K562 (cell line): ENCODE measurements at regions not wholly inside any gene's neighbourhood (a gene's known extent, or its start where the extent isn't known, plus 50 kb on each side); places are given as distances from the start of the nearest gene placed in this dataset.

Experiments used
- ATAC-seq: fragments of 200-7000 bp; cut with Tn5 transposase; 3 replicates; pipeline ENCODE4 v1.9.1; 2020; ENCODE audit warnings: moderate library complexity
- BruUV-seq: library from RNA; stranded (reverse); fragments of 400-500 nt; replicated peaks from 2 replicates; lab custom pipeline; 2021; lab: Mats Ljungman, UMichigan
- CTCF ChIA-PET: fragments of 300-600 bp; formaldehyde crosslinking; extraction: SDS; loops from one replicate; lab custom pipeline; 2021; ENCODE audit warnings: low intra/inter-chr PET ratio; lab: Yijun Ruan, JAX
- POLR2A ChIA-PET: fragments of 300-600, 350-650 bp; sonication (Branson Sonifier 250); formaldehyde crosslinking; extraction: SDS; loops from one replicate; lab custom pipeline; 2021; ENCODE audit warnings: antibody characterized with exemption, inconsistent platforms; lab: Yijun Ruan, JAX
- DNase-seq, 4 experiments: peaks; one replicate each; pipeline versions ENCODE4 v3.0.0 to v3.0.0-alpha.2; 2011 to 2018; ENCODE audit warnings: low spot score in 3 of 4, mixed read lengths in 3 of 4; ENCODE audit errors: extremely low read depth in 1 of 4
- FAIRE-seq: peaks from 2 replicates; lab custom pipeline; 2011; peaks lifted over from hg19 to GRCh38; lab: Jason Lieb, UNC
- H2AFZ ChIP-seq: 2 replicates; pipeline ENCODE4 v1.6.0; 2011; ENCODE audit warnings: low read depth, low read length, control low read depth, inconsistent platforms
- H3K27ac ChIP-seq: fragments of 200-600 bp; 3 replicates; pipeline ENCODE4 v1.8.0; 2011; ENCODE audit warnings: low read depth, mild to moderate bottlenecking, control low read depth, inconsistent platforms, low read length, moderate library complexity, mixed read lengths; ENCODE audit errors: extremely low read depth
- H3K27me3 ChIP-seq, 2 experiments: fragments of 300-600 bp in 1 of 2; 2 replicates in 1 of 2; 3 replicates in 1 of 2; pipeline versions ENCODE4 v1.6.0 to v1.8.0; 2011; ENCODE audit warnings: inconsistent platforms in 2 of 2, low read length in 2 of 2, mild to moderate bottlenecking in 1 of 2, mixed read lengths in 1 of 2, moderate library complexity in 1 of 2; ENCODE audit not compliant: control insufficient read depth in 2 of 2, insufficient read depth in 2 of 2
- H3K36me3 ChIP-seq: fragments of 300-600 bp; 3 replicates; pipeline ENCODE4 v1.8.0; 2011; ENCODE audit warnings: mild to moderate bottlenecking, low read length, inconsistent platforms; ENCODE audit not compliant: control insufficient read depth, insufficient read depth
- H3K4me1 ChIP-seq, 2 experiments: fragments of 200-600 bp in 1 of 2; replicated peaks in 1 of 2; 2 replicates in 1 of 2; 3 replicates in 1 of 2; pipeline versions ENCODE4 v1.5.1 to v1.8.0; 2011; ENCODE audit warnings: inconsistent platforms in 2 of 2, low read length in 2 of 2, mild to moderate bottlenecking in 1 of 2, mixed read lengths in 1 of 2, moderate library complexity in 1 of 2; ENCODE audit not compliant: control insufficient read depth in 2 of 2, insufficient read depth in 2 of 2
- H3K4me2 ChIP-seq: 2 replicates; pipeline ENCODE4 v1.6.1; 2011; ENCODE audit warnings: low read length, control low read depth, inconsistent platforms, mixed read lengths; ENCODE audit not compliant: insufficient read depth
- H3K4me3 ChIP-seq: fragments of 200-600 bp; sonication (generic), shearing (Covaris generic); 2 replicates; pipeline ENCODE4 v1.5.1; 2016; ENCODE audit warnings: control low read depth, inconsistent platforms
- H3K79me2 ChIP-seq: fragments of 200-600 bp; 3 replicates; pipeline ENCODE4 v1.8.0; 2011; ENCODE audit warnings: low read length, inconsistent platforms; ENCODE audit not compliant: control insufficient read depth, insufficient read depth
- H3K9ac ChIP-seq, 2 experiments: 2 replicates each; pipeline versions ENCODE4 v1.6.0 to v1.6.1; 2011; ENCODE audit warnings: low read depth in 2 of 2, low read length in 2 of 2, control low read depth in 1 of 2, inconsistent platforms in 1 of 2, mild to moderate bottlenecking in 1 of 2, mixed read lengths in 1 of 2; ENCODE audit not compliant: insufficient read depth in 1 of 2
- H3K9me1 ChIP-seq: one replicate; pipeline ENCODE4 v1.6.0; 2011; ENCODE audit warnings: inconsistent platforms, mild to moderate bottlenecking, low read length, moderate library complexity; ENCODE audit not compliant: control insufficient read depth, insufficient read depth
- H3K9me3 ChIP-seq: replicated peaks from 2 replicates; pipeline ENCODE4 v1.5.1; 2011; ENCODE audit warnings: low read depth, low read length, inconsistent platforms; ENCODE audit not compliant: control insufficient read depth, insufficient read depth
- H4K20me1 ChIP-seq: replicated peaks from 2 replicates; pipeline ENCODE4 v1.6.1; 2011; ENCODE audit warnings: low read length, inconsistent platforms, mixed read lengths; ENCODE audit not compliant: control insufficient read depth, insufficient read depth
- EWSR1 ChIP-seq: fragments of 450-650 bp; IDR thresholded peaks from 2 replicates; pipeline ENCODE4 v1.6.1; 2018; ENCODE audit warnings: borderline replicate concordance, mild to moderate bottlenecking, low read depth, moderate library complexity; ENCODE audit not compliant: partially characterized antibody
- HDAC2 ChIP-seq: fragments of 450-650 bp; IDR thresholded peaks from 2 replicates; pipeline ENCODE4 v1.6.1; 2016; ENCODE audit warnings: mild to moderate bottlenecking
- HDGF ChIP-seq: fragments of 450-650 bp; IDR thresholded peaks from 2 replicates; pipeline ENCODE4 v1.6.1; 2016
- HLTF ChIP-seq: fragments of 450-650 bp; IDR thresholded peaks from 2 replicates; pipeline ENCODE4 v1.6.1; 2016
- NFRKB ChIP-seq: fragments of 450-650 bp; IDR thresholded peaks from 2 replicates; pipeline ENCODE4 v1.6.1; 2016; ENCODE audit warnings: low read depth
- NR0B1 ChIP-seq: fragments of 450-650 bp; IDR thresholded peaks from one replicate; pipeline ENCODE4 v1.6.1; 2018; ENCODE audit warnings: mild to moderate bottlenecking, moderate library complexity; ENCODE audit not compliant: partially characterized antibody
- PHB2 ChIP-seq: fragments of 450-650 bp; IDR thresholded peaks from 2 replicates; pipeline ENCODE4 v1.6.1; 2017; ENCODE audit warnings: low read depth
- RBM14 ChIP-seq: fragments of 200-400 bp; formaldehyde crosslinking; IDR thresholded peaks from 2 replicates; pipeline ENCODE4 v1.6.1; 2018; ENCODE audit warnings: low read depth, mild to moderate bottlenecking, low read length, moderate library complexity, borderline replicate concordance; ENCODE audit not compliant: insufficient read depth
- ZFP91 ChIP-seq: sonication (generic); formaldehyde crosslinking; IDR thresholded peaks from 2 replicates; pipeline ENCODE4 v1.8.0; 2022; ENCODE audit warnings: mild to moderate bottlenecking, missing genetic modification reagents
- ZNF316 ChIP-seq: fragments of 450-650 bp; IDR thresholded peaks from 2 replicates; pipeline ENCODE4 v1.6.1; 2016
- WGBS: fragments of 100-300 bp; shearing (Covaris generic); methylation state at CpG from one replicate; pipeline ENCODE4 v1.1.6; 2016; ENCODE audit warnings: low coverage, mixed read lengths; ENCODE audit not compliant: insufficient coverage; ENCODE audit errors: missing lambda C conversion rate; 5-methylcytosine and 5-hydroxymethylcytosine counted together
- in situ Hi-C: fragments of 300-500 bp; cut with MboI; formaldehyde crosslinking; loops from 4 replicates; pipeline ENCODE4 v1.15.0; 2018; ENCODE audit warnings: inconsistent platforms, mixed read lengths
- intact Hi-C: fragments of 100-400 bp; cut with micrococcal nuclease; formaldehyde crosslinking; loops from 2 replicates; pipeline ENCODE4 v1.14.2; 2022
- TF ChIP-seq, protein P1 (sequence below), 2 experiments: fragments of 450-650 bp; formaldehyde crosslinking in 1 of 2; IDR thresholded peaks; 2 replicates each; pipeline versions ENCODE4 v1.4.0 to v1.6.1; 2014 to 2020; ENCODE audit warnings: mild to moderate bottlenecking in 2 of 2, borderline replicate concordance in 1 of 2, low read depth in 1 of 2

DNA sequence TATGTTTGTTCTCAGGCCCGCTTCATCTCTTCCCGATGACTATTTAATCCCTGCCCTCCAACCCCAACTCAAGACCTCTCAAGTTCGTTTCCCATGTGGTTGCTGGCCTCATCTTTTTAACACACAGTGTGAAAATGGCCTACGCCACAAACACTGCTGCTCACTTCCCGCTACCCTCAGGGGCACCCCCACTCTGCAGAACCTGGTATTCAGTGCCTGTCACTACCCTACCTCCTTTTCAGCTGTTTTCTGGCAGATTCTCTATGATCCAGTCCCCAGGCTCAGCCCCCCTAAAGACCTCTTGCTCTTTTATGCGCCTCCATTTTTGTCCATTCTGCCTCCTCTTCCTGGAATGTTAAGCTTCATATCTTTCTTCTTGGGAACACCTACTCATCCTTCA lies 152.6 kb upstream of the C1orf174 start:
- no peaks in the 10 kb centered on the region for H3K79me2 ChIP-seq
- no peaks in the 10 kb centered on the region for H3K9me3 ChIP-seq
- ATAC-seq (no peak), FAIRE-seq (no peak), DNase-seq (no peak)
- ChIA-PET CTCF (no interaction called here), POLR2A (interaction anchor here (0.6 kb wide), 1 partner anchor 304 kb away, joined by 5 read pairs; no protein-coding TSS in a partner anchor)
- no peak overlapping the region for H3K9ac ChIP-seq
- peaks cover 8 to 54% of the 10 kb centered on the region in 2 experiments; a peak in 4 of 5 replicates for H3K27me3 ChIP-seq
- H3K36me3 ChIP-seq = no peaks in the 10 kb centered on the region
- WGBS = 3% methylated on average over 5 of the region's 6 CpGs
- H3K9me1 ChIP-seq = no peaks in the 10 kb centered on the region
- no peak overlapping the region for H3K4me3 ChIP-seq
- H4K20me1 ChIP-seq = no peaks in the 10 kb centered on the region
- H3K4me1 ChIP-seq = no peaks in the 10 kb centered on the region
- H3K4me2 ChIP-seq = no peak overlapping the region
- no peak overlapping the region for H2AFZ ChIP-seq
- BruUV-seq = no TSS peak
- intact Hi-C loops = no loop called here
- H3K27ac ChIP-seq = no peak overlapping the region
- in situ Hi-C loops = no loop called here
- no peak for TF ChIP-seq HDGF
- no peak for TF ChIP-seq PHB2
- TF ChIP-seq EWSR1 = no peak
- TF ChIP-seq RBM14 = no peak
- no peak for TF ChIP-seq HDAC2
- no peak for TF ChIP-seq ZNF316
- TF ChIP-seq NFRKB = no peak
- TF ChIP-seq ZFP91 (CRISPR knock-in tag) = no peak
- TF ChIP-seq NR0B1 = no peak
- TF ChIP-seq, protein P1, sequence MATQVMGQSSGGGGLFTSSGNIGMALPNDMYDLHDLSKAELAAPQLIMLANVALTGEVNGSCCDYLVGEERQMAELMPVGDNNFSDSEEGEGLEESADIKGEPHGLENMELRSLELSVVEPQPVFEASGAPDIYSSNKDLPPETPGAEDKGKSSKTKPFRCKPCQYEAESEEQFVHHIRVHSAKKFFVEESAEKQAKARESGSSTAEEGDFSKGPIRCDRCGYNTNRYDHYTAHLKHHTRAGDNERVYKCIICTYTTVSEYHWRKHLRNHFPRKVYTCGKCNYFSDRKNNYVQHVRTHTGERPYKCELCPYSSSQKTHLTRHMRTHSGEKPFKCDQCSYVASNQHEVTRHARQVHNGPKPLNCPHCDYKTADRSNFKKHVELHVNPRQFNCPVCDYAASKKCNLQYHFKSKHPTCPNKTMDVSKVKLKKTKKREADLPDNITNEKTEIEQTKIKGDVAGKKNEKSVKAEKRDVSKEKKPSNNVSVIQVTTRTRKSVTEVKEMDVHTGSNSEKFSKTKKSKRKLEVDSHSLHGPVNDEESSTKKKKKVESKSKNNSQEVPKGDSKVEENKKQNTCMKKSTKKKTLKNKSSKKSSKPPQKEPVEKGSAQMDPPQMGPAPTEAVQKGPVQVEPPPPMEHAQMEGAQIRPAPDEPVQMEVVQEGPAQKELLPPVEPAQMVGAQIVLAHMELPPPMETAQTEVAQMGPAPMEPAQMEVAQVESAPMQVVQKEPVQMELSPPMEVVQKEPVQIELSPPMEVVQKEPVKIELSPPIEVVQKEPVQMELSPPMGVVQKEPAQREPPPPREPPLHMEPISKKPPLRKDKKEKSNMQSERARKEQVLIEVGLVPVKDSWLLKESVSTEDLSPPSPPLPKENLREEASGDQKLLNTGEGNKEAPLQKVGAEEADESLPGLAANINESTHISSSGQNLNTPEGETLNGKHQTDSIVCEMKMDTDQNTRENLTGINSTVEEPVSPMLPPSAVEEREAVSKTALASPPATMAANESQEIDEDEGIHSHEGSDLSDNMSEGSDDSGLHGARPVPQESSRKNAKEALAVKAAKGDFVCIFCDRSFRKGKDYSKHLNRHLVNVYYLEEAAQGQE (IDR thresholded peaks at IDR 0.05; ENCODE audit: borderline replicate concordance) = no peak
- TF ChIP-seq, protein P1 (CRISPR knock-in tag; IDR thresholded peaks at IDR 0.05; ENCODE audit: low read depth) = no peak
- TF ChIP-seq HLTF = no peak
